ENCODE measurements at regions not wholly inside any gene's neighbourhood (a gene's known extent, or its start where the extent isn't known, plus 50 kb on each side); places are given as distances from the start of the nearest gene placed in this dataset.

DNA sequence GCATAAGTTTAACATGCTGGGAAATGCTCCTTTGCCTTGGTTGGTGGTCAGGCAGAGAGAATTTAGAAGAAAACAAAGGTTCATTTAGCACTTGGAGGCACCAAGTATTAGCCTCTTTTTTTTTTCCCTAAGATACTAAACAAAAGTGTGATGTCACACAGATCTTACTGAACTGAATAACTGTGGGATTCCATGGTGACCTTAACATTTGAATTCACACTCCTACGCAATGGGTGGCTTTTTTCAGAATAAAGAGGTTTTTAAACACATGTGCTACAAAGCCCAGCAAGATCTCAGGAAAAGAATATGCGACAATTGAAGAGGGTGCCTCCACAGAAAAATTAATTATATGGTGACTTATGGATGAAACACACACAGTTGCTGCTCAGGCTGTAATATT, 133.4 kb upstream of the ABCB5 start (continued):
- TF ChIP-seq CREB1 (CRISPR knock-in tag; IDR thresholded peaks at IDR 0.05; ENCODE audit: low read depth), result no peak
- TF ChIP-seq, protein P1, sequence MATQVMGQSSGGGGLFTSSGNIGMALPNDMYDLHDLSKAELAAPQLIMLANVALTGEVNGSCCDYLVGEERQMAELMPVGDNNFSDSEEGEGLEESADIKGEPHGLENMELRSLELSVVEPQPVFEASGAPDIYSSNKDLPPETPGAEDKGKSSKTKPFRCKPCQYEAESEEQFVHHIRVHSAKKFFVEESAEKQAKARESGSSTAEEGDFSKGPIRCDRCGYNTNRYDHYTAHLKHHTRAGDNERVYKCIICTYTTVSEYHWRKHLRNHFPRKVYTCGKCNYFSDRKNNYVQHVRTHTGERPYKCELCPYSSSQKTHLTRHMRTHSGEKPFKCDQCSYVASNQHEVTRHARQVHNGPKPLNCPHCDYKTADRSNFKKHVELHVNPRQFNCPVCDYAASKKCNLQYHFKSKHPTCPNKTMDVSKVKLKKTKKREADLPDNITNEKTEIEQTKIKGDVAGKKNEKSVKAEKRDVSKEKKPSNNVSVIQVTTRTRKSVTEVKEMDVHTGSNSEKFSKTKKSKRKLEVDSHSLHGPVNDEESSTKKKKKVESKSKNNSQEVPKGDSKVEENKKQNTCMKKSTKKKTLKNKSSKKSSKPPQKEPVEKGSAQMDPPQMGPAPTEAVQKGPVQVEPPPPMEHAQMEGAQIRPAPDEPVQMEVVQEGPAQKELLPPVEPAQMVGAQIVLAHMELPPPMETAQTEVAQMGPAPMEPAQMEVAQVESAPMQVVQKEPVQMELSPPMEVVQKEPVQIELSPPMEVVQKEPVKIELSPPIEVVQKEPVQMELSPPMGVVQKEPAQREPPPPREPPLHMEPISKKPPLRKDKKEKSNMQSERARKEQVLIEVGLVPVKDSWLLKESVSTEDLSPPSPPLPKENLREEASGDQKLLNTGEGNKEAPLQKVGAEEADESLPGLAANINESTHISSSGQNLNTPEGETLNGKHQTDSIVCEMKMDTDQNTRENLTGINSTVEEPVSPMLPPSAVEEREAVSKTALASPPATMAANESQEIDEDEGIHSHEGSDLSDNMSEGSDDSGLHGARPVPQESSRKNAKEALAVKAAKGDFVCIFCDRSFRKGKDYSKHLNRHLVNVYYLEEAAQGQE (IDR thresholded peaks at IDR 0.05; ENCODE audit: unreplicated experiment), result no peak

DNA sequence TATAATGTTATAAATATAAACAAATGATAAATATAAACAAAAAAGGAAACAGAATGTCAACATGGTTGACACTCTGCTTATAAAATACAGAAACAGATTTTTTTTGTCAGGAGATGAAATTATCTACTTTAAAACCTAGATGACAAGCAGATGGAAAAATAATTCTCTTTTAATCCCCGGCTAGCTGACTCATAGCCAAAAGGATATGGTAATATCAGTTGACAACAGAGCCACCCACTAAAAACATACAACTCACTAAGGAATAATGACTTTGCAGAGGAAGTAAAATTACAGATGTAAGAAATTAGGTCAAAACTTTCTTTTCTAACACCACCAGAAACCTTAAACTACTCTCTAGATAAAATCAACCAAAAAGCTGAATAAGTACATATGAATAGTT, 131.1 kb upstream of the ABCB5 start:
- Mint-ChIP-seq H3K36me3 (ENCODE audit: low read depth) (peaks cover 3% of the 10 kb centered on the region; the same call in 1 of the 3 replicates), H3K27me3 (ENCODE audit: insufficient read depth, low read depth, poor library complexity) (peaks cover 9% of the 10 kb centered on the region), H3K4me1 (peaks cover 3% of the 10 kb centered on the region; the same call in 2 of the 3 replicates), H3K9me3 (peaks cover 18% of the 10 kb centered on the region), H3K4me3 (no peak overlapping the region), H3K27ac (no peak overlapping the region)
- Histone ChIP-seq H3K4me3 (no peak overlapping the region), H2AFZ (no peak overlapping the region), H3K27ac (ENCODE audit: low read depth) (no peak overlapping the region), H3K79me2 (replicated peaks; ENCODE audit: insufficient read depth) (no peaks in the 10 kb centered on the region), H3F3A (replicated peaks; ENCODE audit: low read depth) (no peaks in the 10 kb centered on the region), H4K20me1 (replicated peaks; ENCODE audit: insufficient read depth) (no peaks in the 10 kb centered on the region), H3K9me2 (ENCODE audit: insufficient read depth) (no peaks in the 10 kb centered on the region), H3K4me1 (ENCODE audit: insufficient read depth) (no peaks in the 10 kb centered on the region), H3K4me2 (no peak overlapping the region), H3K27me3 (ENCODE audit: insufficient read depth) (no peaks in the 10 kb centered on the region), H3K36me3 (ENCODE audit: insufficient read depth) (no peaks in the 10 kb centered on the region)
- DNase-seq (ENCODE audit: low spot score) (no peak), ATAC-seq (no peak)
- TF ChIP-seq EZH2 (IDR thresholded peaks at IDR 0.05; ENCODE audit: low read depth, unreplicated experiment), result no peak
- TF ChIP-seq CREB1 (CRISPR knock-in tag; IDR thresholded peaks at IDR 0.05; ENCODE audit: low read depth), result no peak
- TF ChIP-seq STAT1 (IDR thresholded peaks at IDR 0.05; ENCODE audit: unreplicated experiment), result no peak
- TF ChIP-seq ZNF114 (CRISPR knock-in tag; IDR thresholded peaks at IDR 0.05), result no peak
- TF ChIP-seq, protein P2, sequence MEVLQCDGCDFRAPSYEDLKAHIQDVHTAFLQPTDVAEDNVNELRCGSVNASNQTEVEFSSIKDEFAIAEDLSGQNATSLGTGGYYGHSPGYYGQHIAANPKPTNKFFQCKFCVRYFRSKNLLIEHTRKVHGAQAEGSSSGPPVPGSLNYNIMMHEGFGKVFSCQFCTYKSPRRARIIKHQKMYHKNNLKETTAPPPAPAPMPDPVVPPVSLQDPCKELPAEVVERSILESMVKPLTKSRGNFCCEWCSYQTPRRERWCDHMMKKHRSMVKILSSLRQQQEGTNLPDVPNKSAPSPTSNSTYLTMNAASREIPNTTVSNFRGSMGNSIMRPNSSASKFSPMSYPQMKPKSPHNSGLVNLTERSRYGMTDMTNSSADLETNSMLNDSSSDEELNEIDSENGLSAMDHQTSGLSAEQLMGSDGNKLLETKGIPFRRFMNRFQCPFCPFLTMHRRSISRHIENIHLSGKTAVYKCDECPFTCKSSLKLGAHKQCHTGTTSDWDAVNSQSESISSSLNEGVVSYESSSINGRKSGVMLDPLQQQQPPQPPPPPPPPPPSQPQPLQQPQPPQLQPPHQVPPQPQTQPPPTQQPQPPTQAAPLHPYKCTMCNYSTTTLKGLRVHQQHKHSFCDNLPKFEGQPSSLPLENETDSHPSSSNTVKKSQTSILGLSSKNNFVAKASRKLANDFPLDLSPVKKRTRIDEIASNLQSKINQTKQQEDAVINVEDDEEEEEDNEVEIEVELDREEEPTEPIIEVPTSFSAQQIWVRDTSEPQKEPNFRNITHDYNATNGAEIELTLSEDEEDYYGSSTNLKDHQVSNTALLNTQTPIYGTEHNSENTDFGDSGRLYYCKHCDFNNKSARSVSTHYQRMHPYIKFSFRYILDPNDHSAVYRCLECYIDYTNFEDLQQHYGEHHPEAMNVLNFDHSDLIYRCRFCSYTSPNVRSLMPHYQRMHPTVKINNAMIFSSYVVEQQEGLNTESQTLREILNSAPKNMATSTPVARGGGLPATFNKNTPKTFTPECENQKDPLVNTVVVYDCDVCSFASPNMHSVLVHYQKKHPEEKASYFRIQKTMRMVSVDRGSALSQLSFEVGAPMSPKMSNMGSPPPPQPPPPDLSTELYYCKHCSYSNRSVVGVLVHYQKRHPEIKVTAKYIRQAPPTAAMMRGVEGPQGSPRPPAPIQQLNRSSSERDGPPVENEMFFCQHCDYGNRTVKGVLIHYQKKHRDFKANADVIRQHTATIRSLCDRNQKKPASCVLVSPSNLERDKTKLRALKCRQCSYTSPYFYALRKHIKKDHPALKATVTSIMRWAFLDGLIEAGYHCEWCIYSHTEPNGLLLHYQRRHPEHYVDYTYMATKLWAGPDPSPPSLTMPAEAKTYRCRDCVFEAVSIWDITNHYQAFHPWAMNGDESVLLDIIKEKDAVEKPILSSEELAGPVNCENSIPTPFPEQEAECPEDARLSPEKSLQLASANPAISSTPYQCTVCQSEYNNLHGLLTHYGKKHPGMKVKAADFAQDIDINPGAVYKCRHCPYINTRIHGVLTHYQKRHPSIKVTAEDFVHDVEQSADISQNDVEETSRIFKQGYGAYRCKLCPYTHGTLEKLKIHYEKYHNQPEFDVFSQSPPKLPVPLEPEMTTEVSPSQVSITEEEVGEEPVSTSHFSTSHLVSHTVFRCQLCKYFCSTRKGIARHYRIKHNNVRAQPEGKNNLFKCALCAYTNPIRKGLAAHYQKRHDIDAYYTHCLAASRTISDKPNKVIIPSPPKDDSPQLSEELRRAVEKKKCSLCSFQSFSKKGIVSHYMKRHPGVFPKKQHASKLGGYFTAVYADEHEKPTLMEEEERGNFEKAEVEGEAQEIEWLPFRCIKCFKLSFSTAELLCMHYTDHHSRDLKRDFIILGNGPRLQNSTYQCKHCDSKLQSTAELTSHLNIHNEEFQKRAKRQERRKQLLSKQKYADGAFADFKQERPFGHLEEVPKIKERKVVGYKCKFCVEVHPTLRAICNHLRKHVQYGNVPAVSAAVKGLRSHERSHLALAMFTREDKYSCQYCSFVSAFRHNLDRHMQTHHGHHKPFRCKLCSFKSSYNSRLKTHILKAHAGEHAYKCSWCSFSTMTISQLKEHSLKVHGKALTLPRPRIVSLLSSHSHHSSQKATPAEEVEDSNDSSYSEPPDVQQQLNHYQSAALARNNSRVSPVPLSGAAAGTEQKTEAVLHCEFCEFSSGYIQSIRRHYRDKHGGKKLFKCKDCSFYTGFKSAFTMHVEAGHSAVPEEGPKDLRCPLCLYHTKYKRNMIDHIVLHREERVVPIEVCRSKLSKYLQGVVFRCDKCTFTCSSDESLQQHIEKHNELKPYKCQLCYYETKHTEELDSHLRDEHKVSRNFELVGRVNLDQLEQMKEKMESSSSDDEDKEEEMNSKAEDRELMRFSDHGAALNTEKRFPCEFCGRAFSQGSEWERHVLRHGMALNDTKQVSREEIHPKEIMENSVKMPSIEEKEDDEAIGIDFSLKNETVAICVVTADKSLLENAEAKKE (CRISPR knock-in tag; IDR thresholded peaks at IDR 0.05), result no peak
- TF ChIP-seq, protein P1 (IDR thresholded peaks at IDR 0.05; ENCODE audit: unreplicated experiment), result no peak
- no peak for TF ChIP-seq NANOG (IDR thresholded peaks at IDR 0.05; ENCODE audit: borderline replicate concordance)
- no peak for TF ChIP-seq ZNF331 (CRISPR knock-in tag; IDR thresholded peaks at IDR 0.05; ENCODE audit: low read depth)
- no peak for TF ChIP-seq POLR2AphosphoS5 (IDR thresholded peaks at IDR 0.05; ENCODE audit: low read depth)
- TF ChIP-seq JUNB (IDR thresholded peaks at IDR 0.05; ENCODE audit: unreplicated experiment), result no peak
- TF ChIP-seq EZH2phosphoT487 (IDR thresholded peaks at IDR 0.05; ENCODE audit: unreplicated experiment), result no peak
- TF ChIP-seq, protein P3, sequence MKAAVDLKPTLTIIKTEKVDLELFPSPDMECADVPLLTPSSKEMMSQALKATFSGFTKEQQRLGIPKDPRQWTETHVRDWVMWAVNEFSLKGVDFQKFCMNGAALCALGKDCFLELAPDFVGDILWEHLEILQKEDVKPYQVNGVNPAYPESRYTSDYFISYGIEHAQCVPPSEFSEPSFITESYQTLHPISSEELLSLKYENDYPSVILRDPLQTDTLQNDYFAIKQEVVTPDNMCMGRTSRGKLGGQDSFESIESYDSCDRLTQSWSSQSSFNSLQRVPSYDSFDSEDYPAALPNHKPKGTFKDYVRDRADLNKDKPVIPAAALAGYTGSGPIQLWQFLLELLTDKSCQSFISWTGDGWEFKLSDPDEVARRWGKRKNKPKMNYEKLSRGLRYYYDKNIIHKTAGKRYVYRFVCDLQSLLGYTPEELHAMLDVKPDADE (IDR thresholded peaks at IDR 0.05), result no peak
